ENCODE measurements at regions not wholly inside any gene's neighbourhood (a gene's known extent, or its start where the extent isn't known, plus 50 kb on each side); places are given as distances from the start of the nearest gene placed in this dataset.

DNA sequence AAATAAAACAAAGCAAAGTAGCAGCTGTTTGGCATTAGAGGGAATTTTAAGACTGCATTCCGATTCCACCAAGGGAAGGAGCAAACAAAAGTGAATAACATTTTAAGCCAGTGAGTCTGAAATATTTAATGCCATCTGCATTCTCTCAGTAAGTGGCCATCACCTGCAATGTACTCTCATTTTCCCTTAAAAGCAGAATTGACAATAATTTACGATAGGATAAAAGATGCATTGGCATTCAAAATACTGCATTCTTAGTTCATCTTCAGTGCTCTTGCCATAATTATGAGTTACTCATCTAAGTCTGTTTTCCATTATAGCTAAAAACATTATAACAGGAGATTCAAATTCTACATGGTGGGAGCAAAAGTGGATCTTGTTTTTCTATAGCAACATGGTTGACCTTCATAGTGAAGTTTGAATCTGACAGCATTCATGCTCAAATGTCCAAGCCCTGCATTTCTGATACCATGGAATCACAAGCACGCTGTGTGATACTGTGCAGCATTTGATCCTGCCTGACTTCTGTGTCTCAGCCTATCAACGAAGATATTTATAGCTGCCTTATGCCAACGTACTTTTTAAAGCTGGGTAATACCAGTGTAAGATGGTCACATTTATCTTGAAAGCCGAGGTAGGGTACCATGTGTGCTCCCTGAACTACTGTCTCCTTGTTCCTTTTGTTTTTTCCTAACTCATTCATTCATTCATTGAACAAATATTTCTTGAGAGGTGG is 355.3 kb upstream of the IGFBP7 start:
- Mint-ChIP-seq H3K4me1 (no peaks in the 10 kb centered on the region), H3K27me3 (no peaks in the 10 kb centered on the region), H3K36me3 (no peaks in the 10 kb centered on the region), H3K4me3 (no peak overlapping the region), H3K9me3 (peaks cover 0 to 18% (median 5%) of the 10 kb centered on the region in 7 donors), H3K27ac (no peak overlapping the region)
- no peak for ATAC-seq (ENCODE audit: low read depth in 2 of 2)
- DNase-seq: no peak

DNA sequence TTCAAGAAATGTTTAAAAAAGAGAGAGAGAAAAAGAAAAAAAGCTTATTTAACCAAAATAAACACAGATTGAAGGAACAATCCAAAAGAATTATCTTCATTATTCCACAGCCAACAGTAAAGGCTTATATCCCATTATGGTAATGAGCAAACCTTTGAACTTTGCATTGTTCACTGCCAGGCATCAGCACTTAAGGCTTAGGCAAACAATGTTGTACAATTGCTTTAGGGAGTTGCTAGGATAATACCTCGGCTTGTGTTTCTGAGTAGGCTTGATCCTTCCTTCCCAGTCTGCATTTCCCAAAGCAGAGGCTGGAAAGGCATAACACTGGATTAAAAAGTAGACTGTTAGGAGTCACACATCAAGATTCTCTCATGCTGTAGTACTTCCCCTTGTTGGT is 352.7 kb upstream of the IGFBP7 start:
- Mint-ChIP-seq H3K27me3 (no peaks in the 10 kb centered on the region), H3K4me1 (no peaks in the 10 kb centered on the region), H3K36me3 (no peaks in the 10 kb centered on the region), H3K4me3 (no peak overlapping the region), H3K9me3 (peaks cover 0 to 8% (median 4%) of the 10 kb centered on the region in 7 donors), H3K27ac (no peak overlapping the region)
- ATAC-seq (ENCODE audit: low read depth in 2 of 2): no peak
- no peak for DNase-seq

DNA sequence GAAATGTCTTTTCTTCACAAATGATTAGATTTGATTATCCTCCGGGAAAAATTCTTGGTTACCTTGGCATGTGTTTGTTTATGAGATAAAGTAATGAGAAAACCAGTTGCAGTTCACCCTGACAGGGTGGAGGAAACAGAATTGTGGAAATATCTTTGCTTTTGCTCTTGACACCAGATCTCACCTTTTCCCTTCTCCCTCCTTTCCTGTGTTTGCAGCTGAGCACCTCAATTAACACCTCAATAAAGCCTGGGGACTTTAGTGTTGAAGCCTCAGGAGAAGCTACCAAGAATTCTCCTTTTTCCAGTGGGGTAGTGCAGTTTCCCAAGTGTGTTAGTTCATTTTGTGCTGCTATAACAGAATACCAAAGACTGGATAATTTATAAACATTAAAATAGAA is 350.8 kb upstream of the IGFBP7 start:
- DNase-seq (no peak), ATAC-seq (ENCODE audit: low read depth in 2 of 2) (no peak)
- no peaks in the 10 kb centered on the region for H3K36me3 Mint-ChIP-seq
- H3K4me1 Mint-ChIP-seq: no peaks in the 10 kb centered on the region
- H3K27ac Mint-ChIP-seq: no peak overlapping the region
- H3K9me3 Mint-ChIP-seq: peaks cover 0 to 10% (median 4%) of the 10 kb centered on the region in 7 donors
- H3K4me3 Mint-ChIP-seq: no peak overlapping the region
- H3K27me3 Mint-ChIP-seq: no peaks in the 10 kb centered on the region

DNA sequence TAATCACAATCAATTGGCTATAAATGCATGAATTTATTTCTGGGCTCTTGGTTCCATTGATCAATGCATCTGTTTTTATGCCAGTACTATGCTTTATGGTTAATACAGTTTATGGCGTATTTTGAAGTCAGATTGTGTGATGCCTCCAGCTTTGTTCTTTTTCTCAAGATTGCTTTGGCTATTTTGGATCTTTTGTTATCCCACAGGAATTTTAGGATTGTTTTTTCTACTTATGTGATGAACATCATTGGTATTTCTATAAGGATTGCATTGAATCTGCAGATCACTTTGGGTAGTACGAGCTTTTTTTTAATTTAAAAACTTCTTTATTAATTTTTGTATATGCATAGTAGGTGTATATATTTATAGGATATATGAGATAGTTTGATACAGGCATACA is 338.7 kb upstream of the IGFBP7 start:
- H3K27me3 Mint-ChIP-seq: no peaks in the 10 kb centered on the region

DNA sequence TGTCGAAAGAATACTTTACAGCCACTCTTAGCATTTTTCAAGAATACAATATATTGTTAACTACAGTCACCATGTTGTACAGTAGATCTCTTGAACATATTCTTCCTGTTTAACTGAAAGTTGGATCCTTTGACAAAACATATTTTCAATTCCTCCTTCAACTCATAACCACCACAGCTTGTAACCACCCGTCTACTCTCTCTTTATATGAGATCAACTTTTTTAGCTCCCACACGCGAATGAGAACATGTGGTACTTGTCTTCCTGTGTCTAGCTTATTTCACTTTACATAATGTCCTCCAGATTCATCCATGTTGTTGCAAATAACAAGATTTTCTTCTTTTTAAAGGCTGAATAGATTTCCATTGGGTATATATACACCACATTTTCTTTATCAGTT is 338.3 kb upstream of the IGFBP7 start:
- Mint-ChIP-seq H3K36me3 (no peaks in the 10 kb centered on the region), H3K27me3 (no peaks in the 10 kb centered on the region)

More for the DNA sequence above, 338.7 kb upstream of the IGFBP7 start:
- no peak overlapping the region for H3K27ac Mint-ChIP-seq
- DNase-seq (no peak), ATAC-seq (ENCODE audit: low read depth in 2 of 2) (no peak)
- peaks cover 2 to 28% (median 11%) of the 10 kb centered on the region in 7 donors for H3K9me3 Mint-ChIP-seq
- H3K4me1 Mint-ChIP-seq: no peaks in the 10 kb centered on the region
- no peak overlapping the region for H3K4me3 Mint-ChIP-seq
- H3K36me3 Mint-ChIP-seq: no peaks in the 10 kb centered on the region

DNA sequence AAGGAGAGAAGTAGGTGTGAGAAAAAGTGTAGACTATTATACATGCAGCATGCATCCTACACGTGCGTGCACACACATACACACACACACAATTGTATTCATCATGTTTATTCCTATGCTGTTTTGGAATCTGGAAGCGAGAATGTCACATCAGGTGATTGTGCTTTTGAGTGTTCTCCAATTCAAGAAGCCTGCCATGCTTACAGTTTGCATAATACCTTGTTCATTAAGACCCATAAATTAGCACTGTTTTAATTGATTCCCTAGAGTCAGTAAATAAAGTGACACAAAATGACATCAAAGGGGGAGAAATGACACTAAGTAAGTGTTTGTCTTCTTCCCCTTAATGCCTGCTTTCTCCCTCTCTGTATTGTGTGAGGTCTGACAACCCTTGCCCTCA is 336.1 kb upstream of the IGFBP7 start:
- peaks cover 0 to 17% (median 9%) of the 10 kb centered on the region in 7 donors for H3K9me3 Mint-ChIP-seq
- DNase-seq (no peak), ATAC-seq (ENCODE audit: low read depth in 2 of 2) (no peak)
- H3K27me3 Mint-ChIP-seq: no peaks in the 10 kb centered on the region
- no peak overlapping the region for H3K27ac Mint-ChIP-seq
- H3K4me3 Mint-ChIP-seq: no peak overlapping the region
- H3K36me3 Mint-ChIP-seq: no peaks in the 10 kb centered on the region
- H3K4me1 Mint-ChIP-seq: no peaks in the 10 kb centered on the region

More for the DNA sequence above, 338.3 kb upstream of the IGFBP7 start:
- DNase-seq (no peak), ATAC-seq (ENCODE audit: low read depth in 2 of 2) (no peak)
- Mint-ChIP-seq H3K4me1 (no peaks in the 10 kb centered on the region), H3K4me3 (no peak overlapping the region), H3K9me3 (peaks cover 2 to 28% (median 11%) of the 10 kb centered on the region in 7 donors), H3K27ac (no peak overlapping the region)

DNA sequence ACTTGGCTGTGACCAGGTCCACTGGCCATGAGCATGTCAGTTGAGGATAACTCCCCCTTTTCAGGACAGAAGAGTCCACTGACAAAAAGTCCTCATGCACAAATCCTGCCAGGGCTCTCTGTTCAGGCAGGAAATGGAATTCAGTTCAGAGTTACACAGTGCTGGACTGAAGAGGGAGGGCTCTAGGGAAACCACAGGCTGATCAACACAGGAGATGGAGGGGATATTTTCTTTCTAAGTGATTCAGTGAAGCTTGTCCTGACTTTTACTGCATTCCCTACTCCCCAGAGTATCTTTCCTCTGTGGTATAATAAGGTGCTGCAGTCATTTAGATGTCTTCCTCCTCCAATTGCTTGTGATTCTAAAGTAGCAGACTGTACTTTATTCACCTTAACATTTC is 335.5 kb upstream of the IGFBP7 start:
- H3K27me3 Mint-ChIP-seq: no peaks in the 10 kb centered on the region
- no peaks in the 10 kb centered on the region for H3K36me3 Mint-ChIP-seq
- no peak for DNase-seq
- H3K27ac Mint-ChIP-seq: no peak overlapping the region
- no peaks in the 10 kb centered on the region for H3K4me1 Mint-ChIP-seq
- no peak for ATAC-seq (ENCODE audit: low read depth in 2 of 2)
- no peak overlapping the region for H3K4me3 Mint-ChIP-seq
- peaks cover 0 to 11% (median 9%) of the 10 kb centered on the region in 7 donors for H3K9me3 Mint-ChIP-seq

DNA sequence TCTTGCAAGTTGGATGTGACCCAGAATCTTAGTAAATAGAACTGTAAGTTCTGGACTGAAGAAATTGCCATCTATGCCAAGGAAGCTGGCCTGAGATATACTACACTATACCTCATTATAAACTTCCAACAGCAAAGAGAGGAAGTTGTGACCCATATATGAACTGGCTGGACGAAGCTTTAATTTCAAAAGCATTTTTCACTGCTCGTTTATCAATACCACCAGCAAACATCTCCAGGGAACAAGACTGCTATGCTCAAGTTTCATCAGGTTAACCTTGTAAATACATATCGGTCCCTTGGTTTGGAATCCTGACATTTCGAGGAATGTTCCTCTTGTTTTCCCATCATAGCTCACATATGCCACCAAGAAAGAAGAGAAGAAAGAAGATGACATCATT is 334.5 kb upstream of the IGFBP7 start:
- no peaks in the 10 kb centered on the region for H3K4me1 Mint-ChIP-seq
- no peak overlapping the region for H3K4me3 Mint-ChIP-seq
- H3K27me3 Mint-ChIP-seq: no peaks in the 10 kb centered on the region

DNA sequence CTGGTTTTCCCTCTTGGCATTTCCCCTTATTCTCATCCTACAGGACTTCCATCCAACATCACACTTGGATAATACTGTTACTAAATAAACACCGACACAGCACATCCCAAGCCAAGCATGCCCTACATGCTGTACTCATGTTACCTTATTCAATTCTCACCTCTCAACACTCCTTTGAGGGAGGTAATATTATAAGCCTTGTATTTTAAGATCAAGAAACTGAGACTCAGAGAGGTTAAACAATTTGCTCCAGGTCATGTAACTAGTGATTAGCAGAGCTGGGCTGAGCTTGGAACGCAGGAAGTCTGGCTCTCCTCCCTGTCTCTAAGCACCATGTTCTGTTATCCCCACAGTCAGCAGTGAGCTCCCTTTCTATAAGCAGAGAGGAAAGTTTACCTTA is 333.6 kb upstream of the IGFBP7 start:
- DNase-seq: no peak
- Mint-ChIP-seq H3K36me3 (no peaks in the 10 kb centered on the region), H3K27me3 (no peaks in the 10 kb centered on the region), H3K4me1 (no peaks in the 10 kb centered on the region), H3K27ac (no peak overlapping the region), H3K9me3 (peaks cover 0 to 9% (median 6%) of the 10 kb centered on the region in 7 donors), H3K4me3 (no peak overlapping the region)
- no peak for ATAC-seq (ENCODE audit: low read depth in 2 of 2)

More for the DNA sequence above, 334.5 kb upstream of the IGFBP7 start:
- DNase-seq: no peak
- ATAC-seq (ENCODE audit: low read depth in 2 of 2): no peak
- no peaks in the 10 kb centered on the region for H3K36me3 Mint-ChIP-seq
- no peak overlapping the region for H3K27ac Mint-ChIP-seq
- peaks cover 0 to 9% (median 6%) of the 10 kb centered on the region in 7 donors for H3K9me3 Mint-ChIP-seq

DNA sequence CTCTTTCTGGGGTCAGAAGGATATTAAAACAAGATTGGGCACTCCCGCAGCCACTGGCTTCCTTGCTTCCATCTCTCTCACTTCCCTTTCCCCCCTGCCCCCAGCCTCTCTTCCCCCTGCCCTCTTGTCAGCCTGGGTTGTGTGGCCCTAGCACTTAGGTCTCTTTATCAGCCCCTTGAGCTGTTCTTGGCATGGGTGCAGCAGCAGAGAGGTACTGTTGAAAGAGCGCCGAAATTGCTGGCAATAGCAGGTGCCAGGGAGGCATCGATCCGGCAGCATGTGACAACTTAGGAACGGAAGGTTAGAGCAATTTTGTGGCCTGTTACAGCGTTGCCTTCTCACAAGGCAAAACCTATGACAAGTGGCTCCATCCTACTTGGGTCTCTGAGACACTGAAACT is 333.1 kb upstream of the IGFBP7 start:
- DNase-seq (no peak), ATAC-seq (ENCODE audit: low read depth in 2 of 2) (no peak)
- Mint-ChIP-seq H3K27ac (no peak overlapping the region), H3K9me3 (peaks cover 0 to 8% (median 6%) of the 10 kb centered on the region in 7 donors), H3K4me1 (no peaks in the 10 kb centered on the region), H3K36me3 (no peaks in the 10 kb centered on the region), H3K27me3 (no peaks in the 10 kb centered on the region), H3K4me3 (no peak overlapping the region)

DNA sequence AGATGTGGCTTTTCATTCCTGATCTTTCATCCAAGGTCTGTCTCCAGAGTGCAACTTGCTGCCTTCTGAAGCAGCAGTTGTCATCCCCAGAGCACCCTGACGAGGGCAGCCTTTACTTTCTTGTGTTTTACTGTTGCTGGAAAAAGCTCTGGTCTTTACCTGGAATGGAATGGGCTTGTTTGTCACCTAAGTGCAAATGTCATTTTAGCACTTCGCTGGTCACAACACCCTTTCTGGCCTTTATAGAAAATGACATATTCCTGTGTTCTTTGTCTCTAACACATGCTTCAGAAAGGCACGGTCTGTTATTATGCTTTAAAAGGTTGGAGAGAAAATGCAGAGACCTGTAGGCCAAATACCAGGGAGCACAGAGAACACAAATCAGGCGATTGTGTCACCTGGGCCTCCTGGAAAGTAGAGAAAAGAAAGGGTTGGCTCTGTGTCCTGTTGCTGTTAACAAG is 332.7 kb upstream of the IGFBP7 start:
- Mint-ChIP-seq H3K4me1 (no peaks in the 10 kb centered on the region), H3K27me3 (no peaks in the 10 kb centered on the region), H3K4me3 (no peak overlapping the region), H3K27ac (no peak overlapping the region), H3K9me3 (peaks cover 0 to 6% (median 5%) of the 10 kb centered on the region in 7 donors), H3K36me3 (no peaks in the 10 kb centered on the region)
- no peak for DNase-seq
- ATAC-seq (ENCODE audit: low read depth in 2 of 2): no peak

DNA sequence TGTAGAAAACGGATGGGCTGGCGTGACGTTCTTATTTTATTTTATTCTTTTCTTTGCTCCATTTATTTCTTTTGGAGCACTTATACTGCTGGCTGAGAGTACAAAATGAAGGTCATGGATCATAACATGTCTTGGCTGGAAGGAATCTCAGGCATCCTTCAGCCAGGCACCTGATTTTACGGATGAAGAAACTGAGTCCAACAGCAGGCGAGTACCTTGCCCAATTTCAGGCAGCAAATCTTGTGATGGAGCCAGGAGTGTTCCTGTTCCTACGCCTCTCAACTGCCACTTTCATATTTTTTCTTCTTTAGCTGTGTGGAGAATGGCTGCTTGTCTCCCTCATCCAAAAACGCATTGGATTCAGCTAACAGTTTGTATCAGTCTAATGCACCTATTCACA is 332.1 kb upstream of the IGFBP7 start:
- no peak for DNase-seq
- Mint-ChIP-seq H3K27me3 (no peaks in the 10 kb centered on the region), H3K9me3 (peaks cover 0 to 4% (median 0%) of the 10 kb centered on the region in 7 donors), H3K4me1 (no peaks in the 10 kb centered on the region), H3K4me3 (no peak overlapping the region), H3K36me3 (no peaks in the 10 kb centered on the region), H3K27ac (no peak overlapping the region)
- ATAC-seq (ENCODE audit: low read depth in 2 of 2): no peak

DNA sequence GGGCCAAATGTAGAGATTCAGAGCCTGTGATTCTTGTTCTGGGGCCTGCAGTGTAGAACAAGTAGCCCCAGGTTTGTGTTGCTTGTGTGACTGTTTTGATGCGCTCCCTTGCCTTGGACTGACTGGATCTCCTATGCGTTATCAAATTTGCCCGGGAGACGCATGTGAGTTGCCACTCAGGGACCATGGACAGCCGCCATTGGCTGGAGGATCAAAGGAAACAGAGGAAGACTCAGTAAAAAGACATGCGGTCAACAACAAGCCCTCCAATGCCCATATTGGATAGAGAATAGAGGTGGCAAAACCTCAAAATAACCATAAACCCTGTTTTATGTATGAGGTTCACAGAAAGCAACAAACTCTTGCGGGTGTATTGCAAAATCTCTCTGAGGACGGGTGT is 327.5 kb upstream of the IGFBP7 start:
- ATAC-seq (ENCODE audit: low read depth in 2 of 2): no peak
- no peaks in the 10 kb centered on the region for H3K4me1 Mint-ChIP-seq
- no peak overlapping the region for H3K27ac Mint-ChIP-seq
- H3K9me3 Mint-ChIP-seq: peaks cover 0 to 3% (median 0%) of the 10 kb centered on the region in 7 donors
- H3K4me3 Mint-ChIP-seq: no peak overlapping the region
- no peak for DNase-seq
- no peaks in the 10 kb centered on the region for H3K36me3 Mint-ChIP-seq
- no peaks in the 10 kb centered on the region for H3K27me3 Mint-ChIP-seq

DNA sequence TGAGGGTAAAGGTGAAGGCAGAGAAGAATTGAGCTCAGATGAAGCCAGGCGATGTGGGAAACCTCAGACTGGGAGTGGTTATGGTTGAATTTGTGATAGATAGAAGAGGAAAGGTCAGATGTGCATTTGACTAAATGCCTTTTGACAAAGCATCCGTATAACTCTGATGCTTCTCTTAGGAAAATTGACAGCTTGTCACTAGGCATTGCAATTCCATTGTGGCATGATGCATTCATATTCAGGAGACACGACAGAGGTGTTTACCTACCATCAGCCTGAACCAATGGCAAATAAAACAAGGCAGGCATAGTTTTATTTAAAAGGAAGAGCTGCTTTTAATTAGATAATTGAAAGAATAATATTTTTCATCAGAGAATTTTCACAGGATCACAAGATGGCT is 325.1 kb upstream of the IGFBP7 start:
- Mint-ChIP-seq H3K27me3 (no peaks in the 10 kb centered on the region), H3K27ac (peak overlapping the region in 1 of 6 donors; percentile 19), H3K9me3 (peaks cover 0 to 3% (median 1%) of the 10 kb centered on the region in 7 donors), H3K4me1 (no peaks in the 10 kb centered on the region), H3K36me3 (no peaks in the 10 kb centered on the region), H3K4me3 (no peak overlapping the region)
- no peak for ATAC-seq (ENCODE audit: low read depth in 2 of 2)
- DNase-seq: no peak

Data from naive B cell (primary cell).